Activated T-cell treated with anti-CD3 and anti-CD28 coated beads, Interleukin-2, amount 50 U/mL, for 48 hours (primary cell): ENCODE measurements at regions not wholly inside any gene's neighbourhood (a gene's known extent, or its start where the extent isn't known, plus 50 kb on each side); places are given as distances from the start of the nearest gene placed in this dataset.
"Not testable (repeated sequence)": the region's sequence is repeated elsewhere in the genome, so short reads cannot be mapped to it uniquely, and the experiment has no call there.

Experiments
- DNase-seq, 2 experiments: peaks; one replicate each; pipeline ENCODE4 v3.0.0-alpha.2; 2020

DNA sequence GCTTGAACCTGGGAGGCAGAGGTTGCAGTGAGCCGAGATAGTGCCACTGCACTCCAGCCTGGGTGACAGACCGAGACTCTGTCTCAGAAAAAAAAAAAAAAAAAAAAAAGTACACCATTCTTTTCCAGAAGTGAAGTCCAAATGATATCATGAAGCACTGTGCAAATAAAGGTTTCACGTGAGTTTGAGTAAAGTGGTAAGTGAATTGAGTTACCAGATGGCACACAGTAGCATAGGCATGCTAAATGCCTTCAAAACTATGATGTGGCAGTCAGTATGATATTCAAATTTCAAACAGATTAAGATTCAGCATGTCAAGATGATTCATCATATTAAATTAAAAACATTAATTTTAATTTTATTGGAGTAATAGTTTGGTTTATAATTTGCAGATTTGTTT, 195.2 kb downstream of the TAF11L14 start:
- no peak for DNase-seq

DNA sequence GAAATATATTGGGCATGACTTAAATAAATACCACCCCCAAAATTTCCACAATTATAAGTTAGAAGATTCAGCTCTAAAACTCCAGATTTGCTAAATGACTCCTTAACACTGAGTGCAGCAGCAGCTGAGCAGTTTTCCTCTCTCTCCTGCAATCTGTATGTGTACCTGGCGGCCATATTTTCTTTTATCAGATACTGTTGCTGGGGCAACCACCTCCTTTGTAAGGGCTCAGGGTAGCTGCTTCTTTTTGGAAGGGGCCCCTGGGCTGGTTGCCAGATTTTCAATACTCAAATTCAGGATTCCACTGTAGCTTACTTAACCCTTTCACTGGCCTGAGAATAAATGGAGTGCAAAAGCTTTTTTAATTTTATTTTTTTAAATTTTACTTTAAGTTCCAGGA, 197.0 kb downstream of the TAF11L14 start:
- DNase-seq: no peak

DNA sequence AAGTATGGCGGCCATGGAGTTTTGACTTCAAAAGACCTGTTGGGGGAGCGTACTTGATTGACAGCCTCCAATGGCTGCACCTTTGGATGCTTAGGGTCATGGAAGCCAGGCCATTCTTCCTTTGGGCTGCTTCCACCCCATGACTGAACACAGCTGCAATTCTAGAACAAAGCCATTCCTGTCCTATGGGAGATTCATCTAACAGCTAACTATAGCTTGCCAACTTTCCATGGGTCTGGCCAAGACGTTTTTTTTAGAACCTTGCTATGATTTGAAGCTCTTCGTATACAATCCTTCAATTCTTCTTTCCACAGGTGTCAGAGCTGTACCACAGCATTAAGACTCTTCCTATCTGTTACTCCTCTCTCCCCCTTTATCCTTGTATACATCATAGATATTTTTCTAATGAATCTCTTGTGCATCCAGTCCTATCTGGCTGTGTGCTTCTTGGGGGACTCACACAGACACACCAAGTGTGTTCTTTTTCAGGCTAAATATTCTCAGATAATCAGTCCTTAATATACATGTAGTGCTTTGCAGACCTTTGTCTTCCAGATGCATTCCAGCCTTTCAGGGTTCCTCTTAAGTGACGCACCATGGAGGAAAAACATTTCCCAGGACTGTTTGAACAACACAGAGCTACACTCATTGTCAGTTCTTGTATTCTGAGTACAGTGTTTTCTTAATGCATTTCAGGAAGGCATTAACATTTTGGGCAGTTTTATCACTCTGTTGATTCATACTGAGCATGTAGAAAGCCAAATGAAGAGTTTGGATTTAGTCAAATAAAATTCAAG, 198.9 kb downstream of the TAF11L14 start:
- DNase-seq: no peak

DNA sequence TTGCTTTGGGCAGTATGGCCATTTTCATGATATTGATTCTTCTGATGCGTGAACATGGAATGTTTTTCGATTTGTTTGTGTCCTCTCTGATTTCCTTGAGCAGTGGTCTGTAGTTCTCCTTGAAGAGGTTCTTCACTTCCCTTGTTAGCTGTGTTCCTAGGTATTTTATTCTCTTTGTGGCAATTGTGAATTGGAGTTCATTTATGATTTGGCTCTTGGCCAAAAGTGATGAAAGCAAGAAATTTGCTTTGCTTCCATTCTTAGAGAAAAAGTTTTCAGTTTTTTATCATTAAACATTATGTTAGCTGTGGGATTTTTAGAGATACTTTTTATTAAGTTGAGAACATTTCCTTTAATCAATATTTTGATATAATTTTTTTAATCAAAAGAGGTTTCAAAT, 203.5 kb downstream of the TAF11L14 start:
- no peak for DNase-seq

DNA sequence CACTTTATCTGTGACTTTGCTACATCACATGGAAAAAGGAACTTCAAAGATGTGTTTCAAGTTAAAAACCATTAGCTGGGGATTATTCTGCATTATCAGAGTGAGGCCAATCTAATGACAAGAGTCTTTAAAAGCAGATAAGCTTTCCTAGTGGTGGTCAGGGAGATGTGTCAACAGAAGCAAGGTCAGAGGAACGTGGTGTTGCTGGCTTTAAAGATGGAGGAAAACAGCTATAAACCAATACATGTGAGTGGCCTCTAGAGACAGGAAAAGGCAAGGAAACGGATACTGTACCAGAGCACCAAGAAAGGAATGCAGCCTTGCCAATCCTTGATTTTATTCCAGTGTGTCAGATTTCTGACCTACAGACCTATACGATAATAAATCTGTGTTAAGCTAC, 204.2 kb downstream of the TAF11L14 start:
- no peak for DNase-seq

DNA sequence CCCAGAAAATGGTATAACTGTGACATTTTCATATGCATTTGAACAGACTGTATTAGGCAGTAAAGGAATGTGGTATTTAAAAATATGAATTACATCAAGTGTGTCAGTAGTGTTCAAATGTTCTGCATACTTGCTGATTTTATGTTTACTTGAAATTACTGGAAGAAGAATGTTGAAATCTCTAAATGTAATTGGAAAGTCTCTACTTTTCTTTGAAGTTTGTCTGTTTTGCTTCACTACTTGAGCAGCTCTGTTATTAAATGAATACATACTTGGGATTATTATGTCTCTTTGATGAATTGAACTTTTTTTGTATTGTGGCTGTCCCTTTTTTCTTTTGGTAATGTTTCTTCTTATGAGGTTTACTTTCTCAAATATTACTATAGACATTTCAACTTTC, 205.6 kb downstream of the TAF11L14 start:
- no peak for DNase-seq

DNA sequence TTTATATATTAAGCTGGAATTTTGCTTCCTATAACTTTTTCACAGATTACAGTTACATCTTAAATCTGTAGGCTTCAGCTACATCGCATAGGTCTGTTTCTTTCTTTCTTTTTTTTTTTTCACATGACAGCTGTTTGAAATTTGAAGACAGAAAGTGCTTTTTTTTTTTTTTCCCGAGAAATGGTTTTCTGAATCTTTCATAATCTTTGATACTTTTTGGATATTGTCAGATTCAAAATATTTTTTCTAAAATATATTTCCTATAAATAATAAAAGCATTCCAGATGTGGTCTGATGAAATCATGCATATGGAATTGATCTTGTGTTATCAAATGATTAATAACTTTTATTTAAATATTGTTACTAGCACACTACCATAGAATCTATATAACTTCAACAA, 212.2 kb downstream of the TAF11L14 start:
- no peak for DNase-seq

DNA sequence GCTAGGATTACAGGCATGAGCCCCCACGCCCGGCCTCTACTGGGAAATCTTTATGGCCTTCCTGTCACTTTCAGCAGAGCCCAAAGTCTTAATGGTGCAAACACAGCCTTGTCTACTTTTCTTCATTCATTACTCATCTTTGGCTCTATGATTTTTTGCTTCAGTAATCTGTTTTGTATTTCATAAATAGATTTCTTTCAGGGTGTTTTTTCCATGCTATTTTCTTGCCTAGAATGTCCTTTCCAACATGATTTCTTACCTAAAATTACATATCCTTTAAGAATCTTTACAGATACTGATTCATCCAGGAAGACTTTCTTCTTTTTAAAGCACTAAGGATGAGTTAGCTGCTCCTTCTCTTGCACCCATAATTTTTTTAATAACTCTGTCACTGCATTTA, 213.0 kb downstream of the TAF11L14 start:
- no peak for DNase-seq

DNA sequence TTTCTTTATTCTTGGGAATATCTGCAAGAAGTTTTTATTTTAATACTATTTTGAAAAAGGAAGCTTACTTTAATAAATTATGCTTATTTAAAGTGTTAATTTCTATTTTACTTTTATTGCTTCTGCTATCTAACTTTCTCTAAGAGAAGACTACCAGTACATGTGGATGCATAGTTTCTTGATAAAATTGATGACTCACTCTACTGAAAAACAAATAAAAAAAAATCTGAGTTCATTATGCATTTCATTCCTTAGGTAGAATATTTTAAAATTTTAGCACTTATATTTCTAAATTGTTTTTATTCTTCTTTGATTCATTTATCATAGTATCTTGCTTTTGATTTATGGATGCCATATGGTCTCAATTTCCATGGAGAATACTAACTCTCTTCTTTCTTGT, 217.9 kb downstream of the TAF11L14 start:
- no peak for DNase-seq

DNA sequence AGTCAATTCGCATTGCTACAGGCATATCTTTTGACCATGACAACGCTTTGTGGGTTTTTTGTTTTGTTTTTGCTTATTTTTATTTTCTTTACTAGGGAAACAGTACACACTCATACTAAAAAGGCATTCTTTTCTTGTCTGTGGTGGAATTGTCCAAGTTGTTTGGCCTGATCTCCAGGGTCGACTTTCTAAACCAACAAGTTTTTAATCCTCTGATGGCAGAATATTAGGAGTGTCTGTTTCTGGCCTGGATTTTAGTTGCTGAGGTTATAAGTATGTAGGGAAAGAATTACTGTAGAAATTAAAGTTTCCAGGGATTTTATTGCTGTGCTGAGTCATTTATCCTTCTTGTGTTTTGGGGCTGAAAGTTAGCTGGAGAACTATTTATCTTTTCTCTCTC, 218.5 kb downstream of the TAF11L14 start:
- no peak for DNase-seq

DNA sequence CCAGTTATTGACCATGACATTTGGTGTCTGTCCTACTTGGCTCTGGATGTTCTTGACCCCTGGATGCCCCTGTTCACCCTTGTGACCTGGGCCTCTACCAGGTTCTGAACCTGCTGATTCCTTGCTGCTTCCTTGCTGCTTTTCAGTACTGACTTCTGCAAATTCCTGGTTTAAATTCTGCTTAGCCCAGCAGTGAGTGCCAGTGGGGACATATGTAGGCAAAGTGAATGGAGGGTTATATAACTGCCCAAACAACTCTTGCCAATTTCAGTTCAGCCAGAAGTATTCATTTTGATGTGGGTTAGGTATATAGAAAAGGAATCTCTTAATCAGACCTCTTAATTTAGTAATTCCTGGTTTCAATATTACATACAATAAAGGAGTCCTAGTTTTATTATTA, 220.6 kb downstream of the TAF11L14 start:
- no peak for DNase-seq

DNA sequence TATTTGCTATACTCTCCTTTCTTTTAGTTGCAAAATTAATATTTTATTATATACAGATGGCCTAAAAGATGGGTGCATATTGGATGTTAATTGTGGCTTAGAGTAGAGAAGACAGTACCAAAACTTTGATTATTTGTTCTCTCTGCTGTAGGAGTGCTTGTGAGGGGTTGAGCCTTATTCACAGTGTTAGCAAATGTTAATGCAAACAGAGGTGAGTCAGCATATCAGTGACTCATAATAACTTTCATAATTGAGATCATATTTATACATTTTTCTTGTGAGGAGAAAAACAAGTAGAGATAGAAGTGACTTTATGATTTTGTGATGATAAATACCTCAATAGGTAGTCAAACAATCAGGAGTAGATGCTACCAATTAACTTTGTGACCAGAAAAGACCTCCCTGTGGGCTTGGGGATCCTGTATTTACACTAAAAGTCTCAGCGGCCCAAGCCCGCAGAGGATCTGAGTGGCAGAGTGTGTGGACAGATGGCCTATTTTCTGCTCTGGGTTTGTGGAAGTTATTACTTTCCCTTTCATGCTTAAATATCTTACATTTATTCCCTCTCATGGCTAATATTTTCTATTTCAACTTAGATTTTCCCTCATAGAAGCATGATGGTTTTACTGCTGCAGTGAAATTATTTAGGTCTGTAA, 226.5 kb downstream of the TAF11L14 start:
- no peak for DNase-seq

DNA sequence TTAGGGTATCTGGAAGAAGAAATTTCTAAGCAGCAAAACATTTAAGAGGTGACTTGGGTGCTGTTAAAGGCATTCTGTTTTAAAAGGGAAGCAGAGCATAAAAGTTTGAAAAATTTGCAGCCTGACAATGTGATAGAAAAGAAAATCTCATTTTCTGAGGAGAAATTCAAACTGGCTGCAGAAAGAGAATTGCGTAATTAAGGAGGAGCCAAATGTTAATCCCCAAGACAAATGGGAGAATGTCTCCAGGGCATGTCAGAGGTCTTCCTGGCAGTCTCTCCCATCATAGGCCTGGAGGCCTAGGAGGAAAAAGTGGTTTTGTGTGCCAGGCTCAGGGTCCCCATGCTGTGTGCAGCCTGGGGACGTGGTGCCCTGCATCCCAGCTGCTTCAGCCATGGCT, 230.6 kb downstream of the TAF11L14 start:
- not testable (repeated sequence) for DNase-seq

DNA sequence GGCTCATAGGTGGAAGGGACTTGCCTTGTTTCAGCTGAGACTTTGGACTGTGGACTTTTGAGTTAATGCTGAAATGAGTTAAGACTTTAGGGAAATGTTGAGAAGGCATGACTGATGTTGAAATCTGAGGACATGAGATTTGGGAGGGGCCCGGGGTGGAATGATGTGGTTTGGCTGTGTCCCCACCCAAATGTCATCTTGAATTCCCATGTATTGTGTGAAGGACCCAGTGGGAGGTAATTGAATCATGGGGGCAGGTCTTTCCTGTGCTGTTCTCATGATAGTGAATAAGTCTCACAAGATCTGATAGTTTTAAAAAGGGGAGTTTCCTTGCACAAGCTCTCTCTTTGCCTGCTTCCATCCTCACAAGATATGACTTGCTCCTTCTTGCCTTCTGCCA, 231.7 kb downstream of the TAF11L14 start:
- not testable (repeated sequence) for DNase-seq

DNA sequence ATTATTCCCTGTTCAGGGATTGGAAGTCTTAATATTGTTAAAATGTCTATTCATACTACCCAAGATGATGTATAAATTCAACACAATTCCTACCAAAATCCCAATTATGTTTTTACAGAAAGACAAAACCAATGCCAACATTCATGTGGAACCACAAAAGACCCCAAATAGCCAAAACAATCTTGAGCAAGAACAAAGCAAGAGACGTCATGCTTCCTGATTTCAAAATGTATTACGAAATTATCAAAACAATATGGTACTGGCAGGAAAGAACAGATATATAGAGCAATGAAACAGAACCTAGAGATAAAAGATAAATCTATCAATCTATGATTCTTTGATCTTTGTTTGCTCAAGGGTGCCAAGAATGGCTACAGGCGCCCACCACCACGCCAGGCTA, 237.9 kb downstream of the TAF11L14 start:
- no peak for DNase-seq

DNA sequence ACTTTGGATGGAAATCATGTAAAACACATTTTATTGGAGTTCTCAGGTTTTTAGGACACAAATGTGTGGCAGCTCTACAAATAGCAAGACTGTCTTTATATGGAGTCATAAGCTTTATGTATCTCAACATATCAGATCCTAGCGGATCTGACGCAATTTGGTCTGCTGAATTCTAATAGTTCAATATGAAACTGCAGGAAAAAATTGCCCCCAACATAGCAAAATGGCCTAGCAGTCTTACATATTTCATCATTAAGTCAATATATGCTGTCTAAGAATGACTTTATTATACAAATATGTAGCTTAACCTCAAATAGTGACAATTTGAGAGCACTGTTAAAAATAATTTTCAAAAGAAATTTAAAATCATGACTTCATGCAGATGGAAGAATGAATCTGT, 244.3 kb downstream of the TAF11L14 start:
- DNase-seq: no peak

DNA sequence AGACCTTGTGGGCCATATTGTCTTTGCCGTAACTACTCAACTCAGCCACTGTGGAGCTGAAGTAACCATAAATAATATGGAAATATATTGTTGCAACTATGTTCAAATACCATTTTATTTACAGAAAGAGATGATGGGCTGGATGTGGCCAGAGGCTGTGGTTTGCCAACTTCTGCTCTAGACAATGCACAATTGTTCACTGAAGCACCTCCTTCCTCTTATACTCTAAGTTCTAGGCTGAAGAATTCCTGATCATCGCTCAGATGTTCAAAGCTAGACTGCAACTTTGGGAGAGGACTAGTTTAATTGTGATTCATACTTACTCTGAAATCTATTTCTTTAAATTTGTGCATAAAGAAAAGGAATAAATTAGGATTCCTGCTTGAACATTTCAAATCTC, 245.0 kb downstream of the TAF11L14 start:
- DNase-seq: no peak

DNA sequence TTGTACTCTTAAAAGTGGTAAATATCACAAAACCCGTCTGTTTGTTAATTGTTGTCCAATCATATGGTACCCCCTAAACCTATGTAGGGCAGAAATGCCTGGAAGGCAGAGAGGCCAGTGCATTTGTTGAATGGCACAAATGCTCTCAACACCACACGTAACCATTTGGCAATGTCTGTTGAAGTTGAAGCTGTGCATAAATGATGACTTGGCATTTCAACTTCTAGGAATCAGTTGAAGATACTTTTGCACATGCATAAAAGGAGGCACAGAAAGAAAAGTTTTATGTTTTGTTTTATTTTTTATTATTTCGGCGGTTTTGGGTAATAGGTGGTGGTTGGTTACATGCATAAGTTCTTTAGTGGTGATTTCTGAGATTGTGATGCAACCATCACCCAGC, 246.6 kb downstream of the TAF11L14 start:
- no peak for DNase-seq

DNA sequence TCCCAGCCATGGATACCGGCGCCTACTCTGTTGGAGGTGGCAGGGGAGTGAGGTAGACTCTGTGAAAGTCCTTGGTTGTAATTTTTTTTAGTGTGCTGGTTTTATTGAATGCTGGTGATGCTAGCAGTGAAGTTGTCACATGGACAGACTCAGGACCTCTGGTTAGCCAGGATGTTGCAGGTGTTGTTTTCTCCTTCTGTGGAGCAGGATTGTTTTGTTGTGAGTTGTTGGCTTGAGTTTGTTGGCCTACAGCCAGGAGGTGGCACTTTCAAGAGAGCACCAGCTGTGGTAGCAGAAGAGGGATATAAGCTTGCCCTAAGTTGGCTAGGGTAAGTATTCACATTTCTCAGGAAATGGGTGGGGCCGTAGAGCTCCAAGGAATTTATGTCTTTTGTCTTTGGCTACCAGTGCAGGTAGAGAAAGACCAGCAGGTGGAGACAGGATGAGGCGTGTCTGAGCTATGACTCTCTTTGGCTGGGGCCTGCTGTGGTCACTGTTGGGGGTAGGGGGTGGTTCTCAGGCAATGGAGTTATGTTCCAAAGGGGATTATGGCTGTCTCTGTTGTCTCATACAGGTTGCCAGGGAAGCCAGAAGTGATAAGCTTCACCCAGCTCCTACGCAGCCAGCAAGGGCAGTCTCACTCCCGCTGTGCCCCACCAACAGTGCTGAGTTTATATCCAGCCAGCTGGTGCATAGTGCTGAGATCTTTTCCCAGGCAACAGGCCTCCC, 248.7 kb downstream of the TAF11L14 start:
- DNase-seq: no peak

DNA sequence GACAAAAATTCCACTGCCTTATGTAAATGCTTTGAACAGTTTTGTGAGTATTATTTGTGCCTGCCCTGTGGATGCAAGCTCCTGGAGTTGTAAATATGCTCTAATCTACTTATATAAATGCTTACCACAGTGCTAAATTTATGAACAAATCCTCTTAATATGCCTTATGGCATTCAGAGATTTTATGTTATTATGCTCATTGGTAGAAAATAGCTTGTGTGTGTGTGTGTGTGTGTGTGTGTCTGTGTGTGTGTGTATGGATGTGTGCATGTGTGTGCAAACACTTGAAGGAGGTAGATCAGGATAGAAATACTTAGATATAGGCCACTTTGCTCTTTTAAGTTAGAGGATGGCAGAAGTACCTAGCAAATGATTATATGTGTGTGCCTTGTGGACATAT, 253.9 kb downstream of the TAF11L14 start:
- no peak for DNase-seq

DNA sequence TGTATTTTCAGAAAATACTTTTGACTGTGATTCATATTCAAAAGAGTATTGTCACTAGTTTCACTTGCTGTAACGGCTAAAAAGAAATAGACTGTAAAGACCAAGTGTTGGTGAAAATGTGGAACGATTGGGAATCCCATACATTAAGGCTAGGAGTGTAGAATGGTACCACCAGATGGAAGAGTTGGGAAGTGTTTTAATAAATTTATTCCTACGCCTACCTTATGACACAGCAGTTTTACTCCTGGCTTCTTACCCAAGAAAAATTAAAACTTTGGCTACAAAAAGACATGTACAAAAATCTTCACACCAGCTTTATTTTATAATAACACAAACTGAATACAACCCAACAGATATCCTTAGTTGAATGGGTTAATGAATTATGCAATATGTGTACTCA, 256.2 kb downstream of the TAF11L14 start:
- DNase-seq: no peak

DNA sequence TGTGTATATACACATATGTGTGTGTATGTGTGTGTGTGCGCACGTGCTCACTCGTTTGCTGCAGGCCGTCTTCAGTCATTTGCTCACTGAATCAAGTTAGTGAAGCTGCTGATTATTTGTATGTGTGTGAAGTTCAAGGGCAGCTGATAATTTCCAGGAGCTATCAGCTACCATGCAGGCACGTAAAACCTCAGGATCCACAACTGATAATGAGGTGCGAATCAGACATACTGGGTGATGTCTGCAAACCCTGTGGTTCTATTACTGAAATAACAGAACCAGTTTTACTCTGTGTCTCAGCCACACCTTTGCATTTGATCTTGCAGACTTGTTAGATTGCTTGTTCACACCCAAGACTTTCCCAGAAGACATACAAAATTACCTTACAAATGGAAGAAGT, 257.6 kb downstream of the TAF11L14 start:
- no peak for DNase-seq

DNA sequence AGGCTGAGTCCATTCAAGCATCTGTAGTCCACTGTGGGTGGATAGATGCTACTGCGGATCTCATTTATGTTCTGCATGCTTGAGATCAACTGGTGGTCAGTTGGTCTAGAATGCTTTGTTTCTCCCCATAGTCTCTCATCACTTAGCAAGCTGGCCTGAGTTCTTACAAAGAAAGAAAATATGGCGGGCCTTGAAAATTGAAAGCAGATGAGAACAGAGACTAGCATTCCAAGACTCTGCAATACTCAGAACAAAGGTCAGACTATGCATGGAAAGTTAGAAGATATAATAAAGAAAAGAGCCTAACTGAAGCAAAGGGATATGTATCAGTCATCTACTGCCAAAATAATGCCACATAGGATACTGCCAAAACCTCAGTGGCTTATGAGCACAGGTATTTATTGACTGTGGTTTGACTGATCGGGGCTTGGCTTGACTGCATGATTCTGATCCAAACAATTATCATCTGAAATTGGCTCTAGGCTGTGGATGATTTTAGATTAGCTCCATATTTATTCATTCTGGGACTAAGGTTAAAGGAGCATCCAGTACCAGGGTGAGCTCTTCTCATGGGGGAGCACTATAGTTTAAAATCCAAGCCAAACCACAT, 258.9 kb downstream of the TAF11L14 start:
- no peak for DNase-seq
